MM.1S (cell line): ENCODE measurements at regions not wholly inside any gene's neighbourhood (a gene's known extent, or its start where the extent isn't known, plus 50 kb on each side); places are given as distances from the start of the nearest gene placed in this dataset.

Experiments used
- DNase-seq: peaks from one replicate; pipeline ENCODE4 v3.0.0-alpha.2; 2015
- H2AFZ ChIP-seq: fragments of 300-600 bp; sonication (generic); 2 replicates; pipeline ENCODE4 v1.6.0; 2016; ENCODE audit warnings: antibody characterized with exemption, low read length
- H3F3A ChIP-seq: fragments of 300-600 bp; sonication (generic); 2 replicates; pipeline ENCODE4 v1.6.1; 2016; ENCODE audit warnings: mild to moderate bottlenecking, antibody characterized with exemption, low read length, moderate library complexity, mixed read lengths; ENCODE audit not compliant: insufficient read depth
- H3K27ac ChIP-seq: fragments of 300-600 bp; sonication (generic); 2 replicates; pipeline ENCODE4 v1.5.1; 2016; ENCODE audit warnings: mild to moderate bottlenecking, low read length
- H3K27me3 ChIP-seq: fragments of 300-600 bp; sonication (generic); replicated peaks from 2 replicates; pipeline ENCODE4 v1.6.0; 2016; ENCODE audit warnings: low read length; ENCODE audit not compliant: insufficient read depth
- H3K36me3 ChIP-seq: fragments of 300-600 bp; sonication (generic); replicated peaks from 2 replicates; pipeline ENCODE4 v1.6.1; 2016; ENCODE audit warnings: mild to moderate bottlenecking, low read length, mixed read lengths; ENCODE audit not compliant: insufficient read depth
- H3K4me1 ChIP-seq: fragments of 300-600 bp; sonication (generic); 2 replicates; pipeline ENCODE4 v1.6.1; 2016; ENCODE audit warnings: low read length, mixed read lengths
- H3K4me2 ChIP-seq: fragments of 300-600 bp; sonication (generic); 2 replicates; pipeline ENCODE4 v1.6.0; 2016; ENCODE audit warnings: low read depth, low read length
- H3K4me3 ChIP-seq: fragments of 300-600 bp; sonication (generic); 2 replicates; pipeline ENCODE4 v1.5.1; 2016; ENCODE audit warnings: low read length, mixed read lengths
- H3K79me2 ChIP-seq: fragments of 300-600 bp; sonication (generic); 2 replicates; pipeline ENCODE4 v1.6.1; 2016; ENCODE audit warnings: mixed run types, low read length, mixed read lengths
- H3K9ac ChIP-seq: fragments of 300-600 bp; sonication (generic); 2 replicates; pipeline ENCODE4 v1.6.1; 2016; ENCODE audit warnings: low read length, mixed read lengths
- H3K9me2 ChIP-seq: fragments of 300-600 bp; sonication (generic); replicated peaks from 2 replicates; pipeline ENCODE4 v1.6.1; 2016; ENCODE audit warnings: mild to moderate bottlenecking, low read length, mixed read lengths; ENCODE audit not compliant: insufficient read depth
- H3K9me3 ChIP-seq: fragments of 300-600 bp; sonication (generic); replicated peaks from 2 replicates; pipeline ENCODE4 v1.6.1; 2016; ENCODE audit warnings: mild to moderate bottlenecking, low read length, mixed read lengths; ENCODE audit not compliant: insufficient read depth
- H4K20me1 ChIP-seq: fragments of 300-600 bp; sonication (generic); 2 replicates; pipeline ENCODE4 v1.6.1; 2016; ENCODE audit warnings: mild to moderate bottlenecking, low read length, moderate library complexity, mixed read lengths; ENCODE audit not compliant: insufficient read depth
- EZH2 ChIP-seq: fragments of 300-600 bp; sonication (generic); optimal IDR thresholded peaks from 2 replicates; pipeline ENCODE3; 2017; ENCODE audit warnings: low read depth, mild to moderate bottlenecking, antibody characterized with exemption, low read length, mixed read lengths
- EZH2phosphoT487 ChIP-seq: fragments of 300-600 bp; sonication (generic); IDR thresholded peaks from 2 replicates; pipeline ENCODE4 v1.6.1; 2018; ENCODE audit warnings: antibody characterized with exemption, low read length
- TF ChIP-seq, protein P1 (sequence below): fragments of 300-600 bp; sonication (generic); IDR thresholded peaks from 2 replicates; pipeline ENCODE4 v1.5.1; 2016; ENCODE audit warnings: antibody characterized with exemption, low read length, mixed read lengths

DNA sequence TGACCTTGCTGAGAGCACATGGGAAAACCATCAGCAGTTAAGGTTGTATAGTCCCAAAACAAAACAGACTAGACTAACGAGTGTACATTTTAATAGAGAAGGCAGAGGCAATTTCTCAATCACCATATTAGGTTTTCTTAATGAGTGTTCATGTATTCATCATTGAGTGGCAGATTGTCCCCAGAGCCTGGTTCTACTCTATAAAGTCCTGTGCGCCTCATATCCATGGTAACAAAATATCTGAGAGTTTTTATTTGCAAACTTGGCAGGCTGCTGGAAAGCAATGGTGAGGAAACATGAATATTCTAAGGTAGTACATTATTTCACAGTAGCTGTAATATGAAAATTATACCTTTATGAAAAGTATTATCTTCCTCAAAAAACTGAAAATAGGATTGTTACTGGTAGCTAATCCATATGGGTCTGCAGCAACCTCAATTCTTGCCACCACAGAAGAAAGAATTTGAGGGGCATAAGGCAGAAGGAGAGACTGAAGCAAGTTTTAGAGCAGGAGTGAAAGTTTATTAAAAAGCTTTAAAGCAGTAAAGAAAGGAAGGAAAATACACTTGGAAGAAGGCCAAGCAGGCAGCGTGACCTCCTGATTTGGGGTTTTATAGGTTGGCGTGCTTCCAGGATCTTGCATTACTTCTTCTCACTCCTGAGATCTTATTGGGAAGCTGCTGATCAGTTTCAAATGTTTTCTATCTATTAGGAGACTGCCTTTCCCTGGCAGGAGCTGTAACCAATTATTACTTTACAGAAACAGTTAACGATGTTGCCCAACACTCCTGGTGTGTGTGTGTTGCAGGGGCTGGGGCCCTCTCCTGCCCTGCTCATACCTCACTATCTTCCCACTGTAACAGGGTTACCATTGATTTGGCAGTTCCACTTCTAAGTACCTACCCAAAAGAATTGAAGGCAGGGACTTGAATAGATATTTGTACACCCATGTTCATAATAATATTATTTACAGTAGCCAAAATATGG lies 154.0 kb upstream of the NUDT4 start:
- Histone ChIP-seq H3K79me2 (no peaks in the 10 kb centered on the region), H3K4me3 (no peak overlapping the region), H3K4me1 (peaks cover 5% of the 10 kb centered on the region; the same call in 1 of the 2 replicates), H3K4me2 (no peak overlapping the region), H3K27ac (no peak overlapping the region), H2AFZ (no peak overlapping the region), H3K9me3 (no peaks in the 10 kb centered on the region; the same call in 1 of the 2 replicates), H3K36me3 (no peaks in the 10 kb centered on the region), H3K9me2 (no peaks in the 10 kb centered on the region), H3F3A (no peaks in the 10 kb centered on the region), H3K27me3 (no peaks in the 10 kb centered on the region), H3K9ac (no peak overlapping the region), H4K20me1 (no peaks in the 10 kb centered on the region)
- TF ChIP-seq EZH2 (no peak), EZH2phosphoT487 (no peak)
- TF ChIP-seq, protein P1, sequence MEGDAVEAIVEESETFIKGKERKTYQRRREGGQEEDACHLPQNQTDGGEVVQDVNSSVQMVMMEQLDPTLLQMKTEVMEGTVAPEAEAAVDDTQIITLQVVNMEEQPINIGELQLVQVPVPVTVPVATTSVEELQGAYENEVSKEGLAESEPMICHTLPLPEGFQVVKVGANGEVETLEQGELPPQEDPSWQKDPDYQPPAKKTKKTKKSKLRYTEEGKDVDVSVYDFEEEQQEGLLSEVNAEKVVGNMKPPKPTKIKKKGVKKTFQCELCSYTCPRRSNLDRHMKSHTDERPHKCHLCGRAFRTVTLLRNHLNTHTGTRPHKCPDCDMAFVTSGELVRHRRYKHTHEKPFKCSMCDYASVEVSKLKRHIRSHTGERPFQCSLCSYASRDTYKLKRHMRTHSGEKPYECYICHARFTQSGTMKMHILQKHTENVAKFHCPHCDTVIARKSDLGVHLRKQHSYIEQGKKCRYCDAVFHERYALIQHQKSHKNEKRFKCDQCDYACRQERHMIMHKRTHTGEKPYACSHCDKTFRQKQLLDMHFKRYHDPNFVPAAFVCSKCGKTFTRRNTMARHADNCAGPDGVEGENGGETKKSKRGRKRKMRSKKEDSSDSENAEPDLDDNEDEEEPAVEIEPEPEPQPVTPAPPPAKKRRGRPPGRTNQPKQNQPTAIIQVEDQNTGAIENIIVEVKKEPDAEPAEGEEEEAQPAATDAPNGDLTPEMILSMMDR: no peak
- DNase-seq: no peak

DNA sequence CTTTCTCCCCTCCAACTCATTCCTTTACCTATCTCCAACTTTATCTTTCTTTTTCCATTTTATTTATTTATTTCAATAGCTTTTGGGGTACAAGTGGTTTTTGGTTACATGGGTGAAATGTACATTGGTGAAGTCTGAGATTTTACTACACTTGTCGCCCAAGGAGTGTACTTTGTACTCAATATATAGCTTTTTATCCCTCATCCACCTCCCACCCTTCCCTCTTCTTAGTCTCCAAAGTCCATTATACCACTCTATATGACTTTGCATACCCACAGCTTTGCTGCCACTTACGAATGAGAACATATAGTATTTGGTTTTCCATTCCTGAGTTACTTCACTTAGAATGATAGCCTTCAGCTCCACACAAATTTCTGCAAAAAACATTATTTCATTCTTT lies 152.6 kb upstream of the NUDT4 start:
- no peak overlapping the region for H3K9ac ChIP-seq
- H3K27me3 ChIP-seq: no peaks in the 10 kb centered on the region
- no peaks in the 10 kb centered on the region for H3K79me2 ChIP-seq
- 0 out of 2 replicates have a peak, but pooled peaks cover 5% of the 10 kb centered on the region for H3K4me1 ChIP-seq
- no peak overlapping the region for H3K4me3 ChIP-seq
- H3K36me3 ChIP-seq: no peaks in the 10 kb centered on the region
- no peaks in the 10 kb centered on the region for H3F3A ChIP-seq
- no peaks in the 10 kb centered on the region; the same call in 1 of the 2 replicates for H3K9me3 ChIP-seq
- no peak for DNase-seq
- no peaks in the 10 kb centered on the region for H4K20me1 ChIP-seq
- no peaks in the 10 kb centered on the region for H3K9me2 ChIP-seq
- H2AFZ ChIP-seq: no peak overlapping the region
- no peak overlapping the region for H3K27ac ChIP-seq
- TF ChIP-seq EZH2phosphoT487 (no peak), EZH2 (no peak)
- TF ChIP-seq, protein P1: no peak
- no peak overlapping the region for H3K4me2 ChIP-seq

DNA sequence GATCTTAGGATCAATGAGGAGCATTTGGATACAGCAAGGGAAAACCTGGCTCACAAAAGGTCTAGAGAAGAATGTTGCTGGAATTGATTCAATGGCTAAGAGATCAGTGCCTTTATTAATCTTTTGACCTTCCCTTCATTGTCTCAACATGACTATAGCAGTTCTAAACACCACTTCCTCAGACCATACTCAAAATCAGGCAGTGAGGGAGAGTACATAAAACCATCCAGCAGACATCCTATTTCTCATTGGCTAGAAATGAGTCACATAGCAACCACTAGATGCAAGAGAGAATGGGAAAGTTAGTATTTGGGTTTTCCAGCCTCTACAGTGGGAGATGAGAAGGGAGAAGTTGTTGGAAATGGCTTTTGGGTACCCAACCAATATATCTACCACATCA lies 151.4 kb upstream of the NUDT4 start:
- 0 out of 2 replicates have a peak, but pooled peaks cover 3% of the 10 kb centered on the region for H3K4me1 ChIP-seq
- H4K20me1 ChIP-seq: no peaks in the 10 kb centered on the region
- H3K4me3 ChIP-seq: no peak overlapping the region
- H3K36me3 ChIP-seq: no peaks in the 10 kb centered on the region
- no peak overlapping the region for H3K4me2 ChIP-seq
- no peak for TF ChIP-seq EZH2
- TF ChIP-seq, protein P1: no peak
- TF ChIP-seq EZH2phosphoT487: no peak
- H3K27me3 ChIP-seq: no peaks in the 10 kb centered on the region
- no peak for DNase-seq
- no peaks in the 10 kb centered on the region for H3K9me2 ChIP-seq
- H3K27ac ChIP-seq: no peak overlapping the region
- no peaks in the 10 kb centered on the region; the same call in 1 of the 2 replicates for H3K9me3 ChIP-seq
- no peak overlapping the region for H3K9ac ChIP-seq
- H2AFZ ChIP-seq: no peak overlapping the region
- no peaks in the 10 kb centered on the region for H3F3A ChIP-seq
- H3K79me2 ChIP-seq: no peaks in the 10 kb centered on the region
